Neuronal stem cell (in vitro differentiated cells): ENCODE measurements at regions not wholly inside any gene's neighbourhood (a gene's known extent, or its start where the extent isn't known, plus 50 kb on each side); places are given as distances from the start of the nearest gene placed in this dataset.
"Not testable (repeated sequence)": the region's sequence is repeated elsewhere in the genome, so short reads cannot be mapped to it uniquely, and the experiment has no call there.

ENCODE experiments used
- DNase-seq: peaks from one replicate; pipeline ENCODE4 v3.0.0-alpha.2; 2013; ENCODE audit warnings: low spot score
- H2AFZ ChIP-seq: one replicate; pipeline ENCODE4 v1.6.1; 2013; ENCODE audit warnings: mild to moderate bottlenecking, low read length, inconsistent platforms
- H2AK5ac ChIP-seq: 2 replicates; pipeline ENCODE4 v1.6.1; 2013; ENCODE audit warnings: low read depth, mild to moderate bottlenecking, inconsistent platforms, low read length, moderate library complexity, mixed read lengths
- H2BK120ac ChIP-seq: 2 replicates; pipeline ENCODE4 v1.6.1; 2013; ENCODE audit warnings: low read depth, mild to moderate bottlenecking, inconsistent platforms, low read length, moderate library complexity, mixed read lengths
- H2BK12ac ChIP-seq: one replicate; pipeline ENCODE4 v1.6.1; 2013; ENCODE audit warnings: low read length, inconsistent platforms
- H2BK15ac ChIP-seq: 2 replicates; pipeline ENCODE4 v1.6.1; 2013; ENCODE audit warnings: mild to moderate bottlenecking, low read length, inconsistent platforms, mixed read lengths
- H2BK5ac ChIP-seq: one replicate; pipeline ENCODE4 v1.6.1; 2013; ENCODE audit warnings: inconsistent platforms, mild to moderate bottlenecking, low read length, moderate library complexity
- H3K14ac ChIP-seq: one replicate; pipeline ENCODE4 v1.6.1; 2013; ENCODE audit warnings: low read length, inconsistent platforms
- H3K18ac ChIP-seq: 2 replicates; pipeline ENCODE4 v1.6.1; 2013; ENCODE audit warnings: low read length, inconsistent platforms
- H3K23ac ChIP-seq: 2 replicates; pipeline ENCODE4 v1.6.1; 2013; ENCODE audit warnings: low read depth, mild to moderate bottlenecking, mixed read lengths, low read length, inconsistent platforms; ENCODE audit not compliant: poor library complexity
- H3K27ac ChIP-seq: replicated peaks from 3 replicates; pipeline ENCODE4 v1.5.1; 2013; ENCODE audit warnings: low read length, inconsistent platforms
- H3K27me3 ChIP-seq, 3 experiments: 2 replicates each; pipeline ENCODE4 v1.6.1; 2013; ENCODE audit warnings: low read length in 3 of 3, mild to moderate bottlenecking in 2 of 3, inconsistent platforms in 1 of 3, low read depth in 1 of 3, mixed read lengths in 1 of 3, moderate library complexity in 1 of 3; ENCODE audit not compliant: control insufficient read depth in 3 of 3, insufficient read depth in 3 of 3
- H3K36me3 ChIP-seq, 2 donors: replicated peaks in 1 of 2; 2 replicates each; pipeline ENCODE4 v1.6.1; 2013; ENCODE audit warnings: low read length in 2 of 2; ENCODE audit not compliant: control insufficient read depth in 2 of 2, insufficient read depth in 2 of 2
- H3K4ac ChIP-seq: 2 replicates; pipeline ENCODE4 v1.6.1; 2013; ENCODE audit warnings: inconsistent platforms, mild to moderate bottlenecking, low read length, moderate library complexity
- H3K4me1 ChIP-seq, 2 donors: 1 replicate in 1 of 2; 2 replicates in 1 of 2; pipeline ENCODE4 v1.6.1; 2013; ENCODE audit warnings: low read length in 2 of 2, low read depth in 1 of 2; ENCODE audit not compliant: control insufficient read depth in 2 of 2, insufficient read depth in 1 of 2
- H3K4me2 ChIP-seq: one replicate; pipeline ENCODE4 v1.6.1; 2013; ENCODE audit warnings: mild to moderate bottlenecking, low read length, inconsistent platforms; ENCODE audit not compliant: insufficient read depth, poor library complexity, severe bottlenecking
- H3K4me3 ChIP-seq, 2 donors: 2 replicates each; pipeline ENCODE4 v1.5.1; 2013; ENCODE audit warnings: low read length in 2 of 2, mild to moderate bottlenecking in 2 of 2, inconsistent platforms in 1 of 2, moderate library complexity in 1 of 2
- H3K79me1 ChIP-seq: one replicate; pipeline ENCODE4 v1.6.1; 2013; ENCODE audit warnings: low read depth, mild to moderate bottlenecking, inconsistent platforms, low read length, moderate library complexity
- H3K9ac ChIP-seq: one replicate; pipeline ENCODE4 v1.6.1; 2013; ENCODE audit warnings: mild to moderate bottlenecking, low read depth, low read length, inconsistent platforms; ENCODE audit not compliant: poor library complexity
- H3K9me3 ChIP-seq, 2 donors: replicated peaks in 1 of 2; 2 replicates each; pipeline versions ENCODE3 to v1.6.1; 2013; ENCODE audit warnings: low read length in 2 of 2, mild to moderate bottlenecking in 2 of 2, inconsistent platforms in 1 of 2, low read depth in 1 of 2, mixed read lengths in 1 of 2, moderate library complexity in 1 of 2; ENCODE audit not compliant: control insufficient read depth in 2 of 2, insufficient read depth in 1 of 2
- H4K8ac ChIP-seq: one replicate; pipeline ENCODE4 v1.6.1; 2013; ENCODE audit warnings: low read depth, mild to moderate bottlenecking, inconsistent platforms, low read length, moderate library complexity
- H4K91ac ChIP-seq: one replicate; pipeline ENCODE4 v1.6.1; 2013; ENCODE audit warnings: low read length, low read depth, mild to moderate bottlenecking, inconsistent platforms; ENCODE audit not compliant: poor library complexity
- WGBS, 2 donors: extraction: QIAGEN DNeasy Blood & Tissue Kit; methylation state at CpG; one replicate each; pipeline ENCODE4 v1.1.7; 2013; ENCODE audit warnings: missing lambda C conversion rate in 2 of 2, mixed read lengths in 1 of 2; ENCODE audit not compliant: insufficient read length in 2 of 2, insufficient replicate concordance in 1 of 2; ENCODE audit errors: extremely low coverage in 2 of 2; 5-methylcytosine and 5-hydroxymethylcytosine counted together

- Histone ChIP-seq H3K4me3 (no peak overlapping the region), H2AK5ac (no peak overlapping the region), H2BK120ac (no peak overlapping the region), H4K8ac (no peak overlapping the region), H3K4me2 (no peak overlapping the region), H2BK12ac (no peak overlapping the region), H2BK15ac (no peak overlapping the region), H3K4ac (no peak overlapping the region), H3K18ac (no peak overlapping the region), H3K36me3 (no peaks in the 10 kb centered on the region), H2AFZ (no peak overlapping the region), H3K27me3 (no peaks in the 10 kb centered on the region), H3K9ac (no peak overlapping the region), H3K4me1 (no peaks in the 10 kb centered on the region), H3K79me1 (no peaks in the 10 kb centered on the region), H2BK5ac (no peak overlapping the region), H3K27ac (no peak overlapping the region), H3K9me3 (no peaks in the 10 kb centered on the region), H3K14ac (no peak overlapping the region), H4K91ac (no peak overlapping the region), H3K23ac (no peak overlapping the region)
- no CpG with 5 or more reads among the region's 3 CpGs for WGBS, 2 donors
- no peak for DNase-seq
These were observed 167.7 kb upstream of the RPS23 start for GRCh38 chr5:82445726-82446335.

GRCh38 chr5:82439750-82440445, 161.7 kb upstream of the RPS23 start:
- no peak overlapping the region for H3K4me3 ChIP-seq
- no peak overlapping the region for H2AK5ac ChIP-seq
- H3K36me3 ChIP-seq = no peaks in the 10 kb centered on the region
- H3K4me2 ChIP-seq = no peak overlapping the region
- no peaks in the 10 kb centered on the region for H3K79me1 ChIP-seq
- H2BK12ac ChIP-seq = no peak overlapping the region
- DNase-seq = no peak
- H3K9me3 ChIP-seq = no peaks in the 10 kb centered on the region
- H3K4ac ChIP-seq = no peak overlapping the region
- H3K23ac ChIP-seq = no peak overlapping the region
- H3K14ac ChIP-seq = no peak overlapping the region
- no CpG with 5 or more reads among the region's 4 CpGs for WGBS, 2 donors
- H3K27me3 ChIP-seq = no peaks in the 10 kb centered on the region
- no peak overlapping the region for H2BK15ac ChIP-seq
- no peak overlapping the region for H2BK5ac ChIP-seq
- H3K18ac ChIP-seq = no peak overlapping the region
- H3K9ac ChIP-seq = no peak overlapping the region
- H3K4me1 ChIP-seq = peaks cover 0 to 4% of the 10 kb centered on the region in 2 donors
- H2AFZ ChIP-seq = peak overlapping the region; percentile 51
- peak overlapping the region; percentile 19 for H3K27ac ChIP-seq
- no peak overlapping the region for H4K8ac ChIP-seq
- H2BK120ac ChIP-seq = no peak overlapping the region
- H4K91ac ChIP-seq = no peak overlapping the region

GRCh38 chr5:82437565-82437964, 159.4 kb upstream of the RPS23 start:
- H2AK5ac ChIP-seq, H3K27me3 ChIP-seq, H4K8ac ChIP-seq, H2BK120ac ChIP-seq, H3K27ac ChIP-seq, H4K91ac ChIP-seq, H2BK5ac ChIP-seq, DNase-seq, H3K36me3 ChIP-seq, H3K4me2 ChIP-seq, H3K4me3 ChIP-seq, H2BK15ac ChIP-seq, H2AFZ ChIP-seq, H3K23ac ChIP-seq, H3K18ac ChIP-seq, H3K9ac ChIP-seq, H3K4me1 ChIP-seq, H3K14ac ChIP-seq, H2BK12ac ChIP-seq, H3K79me1 ChIP-seq, H3K9me3 ChIP-seq, H3K4ac ChIP-seq: not testable (repeated sequence)
- WGBS, 2 donors = no CpG with 5 or more reads among the region's 4 CpGs

GRCh38 chr5:82436291-82436690, 158.1 kb upstream of the RPS23 start:
- no peak overlapping the region for H2AK5ac ChIP-seq
- H3K9me3 ChIP-seq = no peaks in the 10 kb centered on the region
- no peak overlapping the region for H3K9ac ChIP-seq
- H3K4me3 ChIP-seq = no peak overlapping the region
- no peak for DNase-seq
- no peak overlapping the region for H3K4me2 ChIP-seq
- no peaks in the 10 kb centered on the region for H3K79me1 ChIP-seq
- no peak overlapping the region for H2BK120ac ChIP-seq
- H4K8ac ChIP-seq = no peak overlapping the region
- H3K27me3 ChIP-seq = no peaks in the 10 kb centered on the region
- peaks cover 0 to 4% of the 10 kb centered on the region in 2 donors for H3K4me1 ChIP-seq
- H3K36me3 ChIP-seq = no peaks in the 10 kb centered on the region
- H3K27ac ChIP-seq = no peak overlapping the region
- no peak overlapping the region for H3K23ac ChIP-seq
- no peak overlapping the region for H2BK5ac ChIP-seq
- H3K4ac ChIP-seq = no peak overlapping the region
- H2BK12ac ChIP-seq = no peak overlapping the region
- H3K18ac ChIP-seq = no peak overlapping the region
- WGBS, 2 donors = no CpG with 5 or more reads among the region's 2 CpGs
- no peak overlapping the region for H4K91ac ChIP-seq
- H2BK15ac ChIP-seq = no peak overlapping the region
- no peak overlapping the region for H2AFZ ChIP-seq
- H3K14ac ChIP-seq = no peak overlapping the region
